ENCODE measurements at regions not wholly inside any gene's neighbourhood (a gene's known extent, or its start where the extent isn't known, plus 50 kb on each side); places are given as distances from the start of the nearest gene placed in this dataset.
A peak's percentile ranks its signal among the peaks of the same experiment; 100 is the strongest.

DNA sequence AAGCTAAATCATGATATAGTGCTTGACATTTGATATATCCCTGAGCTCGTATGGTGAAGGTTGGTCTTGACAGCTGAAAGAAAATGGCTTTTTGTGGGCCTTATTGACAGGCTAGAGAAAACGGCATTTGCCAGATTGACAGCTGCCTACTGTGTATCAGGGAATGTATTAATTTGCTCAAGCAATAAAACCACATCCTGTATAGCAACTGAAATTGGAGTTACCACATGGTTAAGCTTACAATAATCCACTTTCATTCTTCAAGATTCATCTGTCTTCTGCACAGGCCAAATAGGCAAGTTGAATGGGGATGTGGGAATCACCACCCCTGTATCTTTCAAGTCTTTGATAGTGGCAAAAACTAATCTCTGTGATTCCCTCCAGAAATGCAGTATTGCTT is 76.2 kb upstream of the IL2 start:
- no peaks in the 10 kb centered on the region for H3K4me1 Mint-ChIP-seq
- peaks cover 0 to 13% (median 2%) of the 10 kb centered on the region in 7 donors for H3K9me3 Mint-ChIP-seq
- peaks cover 0 to 5% (median 0%) of the 10 kb centered on the region in 3 donors for H3K27me3 Mint-ChIP-seq
- no peaks in the 10 kb centered on the region for H3K36me3 Mint-ChIP-seq
- no peak for ATAC-seq (ENCODE audit: low read depth in 2 of 2)
- no peak for DNase-seq
- no peak overlapping the region for H3K4me3 Mint-ChIP-seq
- no peak overlapping the region for H3K27ac Mint-ChIP-seq

DNA sequence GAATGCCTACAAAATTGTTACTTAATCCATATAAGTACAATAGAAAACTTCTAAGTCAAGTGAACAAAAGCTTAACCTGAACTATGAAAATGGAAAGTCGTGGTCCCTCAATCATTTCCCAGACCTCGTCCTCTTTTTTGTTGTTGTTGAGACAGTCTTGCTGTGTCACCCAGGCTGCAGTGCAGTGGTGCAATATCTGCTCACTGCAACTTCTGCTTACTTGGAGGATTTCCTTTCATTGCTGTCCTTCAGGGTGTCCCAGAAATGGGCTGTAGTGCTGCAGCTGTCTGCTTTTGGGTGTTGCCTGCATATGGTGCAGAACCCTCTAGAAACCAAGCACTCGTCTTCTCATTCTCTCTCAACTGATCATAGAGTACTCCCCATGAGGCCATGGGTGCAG is 75.0 kb upstream of the IL2 start:
- DNase-seq = no peak

DNA sequence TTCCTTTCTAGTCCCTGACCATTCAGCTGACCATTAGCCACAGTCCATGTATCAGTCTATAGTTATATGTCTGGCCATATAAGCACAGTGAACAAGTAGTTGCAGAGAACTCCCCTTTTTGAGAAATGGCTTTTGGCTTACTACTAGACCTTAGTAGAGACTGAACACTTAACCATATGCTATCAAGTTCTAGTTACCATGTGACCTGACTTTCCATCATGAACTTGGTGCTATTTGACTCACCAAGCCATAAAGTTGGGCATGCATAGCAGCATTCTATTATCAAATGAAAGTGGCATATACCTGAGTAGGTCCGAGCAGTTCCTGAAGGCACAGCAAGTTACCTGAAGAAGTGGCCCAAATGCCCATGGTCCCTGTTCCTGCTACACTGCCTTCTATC is 74.5 kb upstream of the IL2 start:
- Mint-ChIP-seq H3K4me1 (no peaks in the 10 kb centered on the region), H3K27me3 (peaks cover 0 to 5% (median 0%) of the 10 kb centered on the region in 3 donors), H3K27ac (no peak overlapping the region), H3K4me3 (no peak overlapping the region), H3K9me3 (peaks cover 0 to 13% (median 2%) of the 10 kb centered on the region in 7 donors), H3K36me3 (no peaks in the 10 kb centered on the region)
- ATAC-seq (ENCODE audit: low read depth in 2 of 2) = no peak
- DNase-seq = no peak

More for the DNA sequence above, 75.0 kb upstream of the IL2 start:
- ATAC-seq (ENCODE audit: low read depth in 2 of 2) = no peak
- Mint-ChIP-seq H3K27me3 (peaks cover 0 to 5% (median 0%) of the 10 kb centered on the region in 3 donors), H3K4me3 (no peak overlapping the region), H3K36me3 (no peaks in the 10 kb centered on the region), H3K9me3 (peaks cover 0 to 13% (median 2%) of the 10 kb centered on the region in 7 donors), H3K27ac (no peak overlapping the region), H3K4me1 (no peaks in the 10 kb centered on the region)

DNA sequence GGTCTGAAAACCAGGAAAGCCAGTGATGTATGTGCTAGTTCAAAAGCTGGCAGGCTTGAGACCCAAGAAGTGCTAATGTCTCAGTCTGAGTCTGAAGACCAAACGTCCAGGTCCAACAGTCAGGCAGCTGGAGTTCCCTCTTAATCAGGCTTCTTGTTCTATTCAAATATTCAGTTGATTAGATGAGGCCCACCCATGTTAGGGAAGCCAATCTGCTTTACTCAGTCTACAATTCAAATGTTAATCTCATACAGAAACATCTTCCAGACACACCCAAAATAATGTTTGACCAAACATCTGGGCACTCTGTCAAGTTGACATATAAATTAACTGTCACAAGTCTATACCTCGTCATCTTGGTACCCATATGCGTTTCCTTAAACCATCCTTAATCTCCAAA is 72.4 kb upstream of the IL2 start:
- peaks cover 0 to 10% of the 10 kb centered on the region in 2 donors for H3K36me3 Mint-ChIP-seq
- peaks cover 4 to 17% (median 7%) of the 10 kb centered on the region in 7 donors for H3K9me3 Mint-ChIP-seq
- no peaks in the 10 kb centered on the region for H3K4me1 Mint-ChIP-seq
- DNase-seq = no peak
- H3K27ac Mint-ChIP-seq = no peak overlapping the region
- no peak for ATAC-seq (ENCODE audit: low read depth in 2 of 2)
- H3K4me3 Mint-ChIP-seq = no peak overlapping the region
- H3K27me3 Mint-ChIP-seq = peaks cover 0 to 5% (median 0%) of the 10 kb centered on the region in 3 donors

DNA sequence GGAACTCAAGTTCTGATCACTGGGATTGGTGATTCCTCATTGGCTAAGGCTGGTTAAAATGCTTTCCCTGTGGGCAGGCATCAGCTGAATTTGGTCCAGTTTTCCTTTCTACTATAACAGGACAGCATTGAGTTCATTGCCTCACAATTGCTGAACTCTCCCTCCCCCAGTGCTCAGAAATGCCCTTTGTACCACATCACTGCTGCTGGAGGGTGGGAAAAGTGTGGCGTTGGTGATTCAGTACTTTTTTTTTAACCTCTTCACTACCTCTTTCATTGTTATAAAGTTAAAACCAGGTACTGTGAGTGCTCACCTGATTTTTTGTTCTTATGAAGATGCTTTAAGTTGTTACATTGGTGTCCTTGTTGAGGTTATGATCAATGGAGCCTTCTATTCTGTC is 69.3 kb upstream of the IL2 start:
- Mint-ChIP-seq H3K4me3 (no peak overlapping the region), H3K27me3 (peaks cover 0 to 5% (median 0%) of the 10 kb centered on the region in 3 donors), H3K9me3 (peaks cover 10 to 25% (median 15%) of the 10 kb centered on the region in 7 donors), H3K4me1 (no peaks in the 10 kb centered on the region), H3K27ac (no peak overlapping the region), H3K36me3 (peaks cover 0 to 12% of the 10 kb centered on the region in 2 donors)
- ATAC-seq (ENCODE audit: low read depth in 2 of 2) (no peak), DNase-seq (no peak)

DNA sequence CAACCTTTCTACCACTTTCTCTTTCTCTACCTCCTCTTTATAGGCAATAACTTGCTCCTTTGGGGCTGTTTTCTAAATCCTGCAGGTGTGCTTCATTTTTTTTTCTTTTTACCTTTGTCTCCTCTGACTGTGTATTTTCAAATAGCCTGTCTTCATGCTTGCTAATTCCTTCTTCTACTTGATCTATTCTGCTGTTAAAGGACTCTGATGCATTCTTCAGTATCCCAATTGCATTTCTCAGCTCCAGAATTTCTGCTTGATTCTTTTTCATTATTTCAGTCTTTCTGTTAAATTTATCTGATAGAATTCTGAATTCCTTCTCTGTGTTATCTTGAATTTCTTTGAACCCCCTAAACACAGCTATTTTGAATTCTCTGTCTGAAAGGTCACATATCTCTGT is 67.7 kb upstream of the IL2 start:
- Mint-ChIP-seq H3K36me3 (peaks cover 0 to 12% of the 10 kb centered on the region in 2 donors), H3K4me1 (no peaks in the 10 kb centered on the region), H3K27ac (no peak overlapping the region)

DNA sequence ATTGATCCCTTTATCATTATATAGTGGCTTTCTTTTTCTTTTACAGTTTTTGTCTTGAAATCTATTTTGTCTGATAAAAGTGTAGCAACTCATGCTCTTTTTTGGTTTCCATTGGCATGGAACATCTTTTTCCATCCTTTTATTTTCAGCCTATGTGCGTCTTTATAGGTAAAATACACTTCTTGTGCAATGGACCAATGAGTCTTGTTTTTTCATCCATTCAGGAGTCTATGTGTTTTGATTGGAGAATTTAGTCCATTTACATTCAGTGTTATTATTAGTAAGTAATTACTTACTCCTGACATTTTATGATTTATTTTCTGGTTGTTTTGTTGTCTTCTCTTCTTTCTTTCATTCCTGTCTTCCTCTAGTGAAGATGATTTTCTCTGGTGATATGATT is 66.4 kb upstream of the IL2 start:
- peaks cover 0 to 12% of the 10 kb centered on the region in 2 donors for H3K36me3 Mint-ChIP-seq
- H3K4me3 Mint-ChIP-seq = no peak overlapping the region
- no peaks in the 10 kb centered on the region for H3K4me1 Mint-ChIP-seq
- H3K9me3 Mint-ChIP-seq = peaks cover 10 to 36% (median 15%) of the 10 kb centered on the region in 7 donors
- H3K27ac Mint-ChIP-seq = peak overlapping the region in 1 of 6 donors; percentile 3
- no peak for ATAC-seq (ENCODE audit: low read depth in 2 of 2)
- peaks cover 0 to 3% (median 0%) of the 10 kb centered on the region in 3 donors for H3K27me3 Mint-ChIP-seq
- no peak for DNase-seq

More for the DNA sequence above, 67.7 kb upstream of the IL2 start:
- Mint-ChIP-seq H3K27me3 (peaks cover 0 to 4% (median 0%) of the 10 kb centered on the region in 3 donors), H3K9me3 (peaks cover 10 to 26% (median 15%) of the 10 kb centered on the region in 7 donors), H3K4me3 (no peak overlapping the region)
- DNase-seq (no peak), ATAC-seq (ENCODE audit: low read depth in 2 of 2) (no peak)

DNA sequence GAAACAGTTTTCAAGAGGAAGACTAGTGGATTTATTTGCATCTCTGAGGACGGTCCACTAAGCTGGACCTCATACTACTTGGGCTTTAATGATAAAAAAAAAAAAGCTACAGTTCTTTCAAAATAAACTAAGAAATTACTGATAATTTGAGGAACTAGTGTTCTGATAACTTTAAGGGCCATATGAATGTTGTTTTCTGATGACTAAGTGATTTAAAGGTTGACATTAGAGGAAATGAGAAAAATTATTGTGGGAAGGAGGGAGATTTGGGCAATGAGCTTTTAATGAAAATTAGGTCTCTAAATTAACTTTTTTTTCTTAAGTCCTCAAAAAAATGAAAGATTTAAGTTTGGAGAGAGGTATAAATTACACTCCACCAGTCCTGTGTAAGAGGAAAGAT is 60.8 kb upstream of the IL2 start:
- DNase-seq = no peak

DNA sequence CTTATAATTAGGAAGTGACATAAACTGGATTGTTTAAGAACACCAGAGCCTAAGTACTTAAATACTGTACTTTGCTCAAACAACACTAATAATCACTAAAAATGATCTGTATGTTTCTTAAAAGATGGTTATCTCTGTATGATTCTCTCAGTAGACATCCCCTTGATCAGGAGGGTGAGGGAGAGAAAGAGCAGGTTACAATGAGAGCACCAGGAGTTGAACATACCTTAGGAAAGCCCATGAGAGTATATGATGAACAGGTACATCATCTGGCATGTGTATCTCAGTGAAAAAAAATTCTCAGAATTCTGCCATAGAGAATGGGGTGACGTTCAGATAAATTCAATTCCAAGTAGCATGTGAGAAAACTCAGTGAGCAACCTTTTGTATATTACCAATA is 59.9 kb upstream of the IL2 start:
- ATAC-seq (ENCODE audit: low read depth in 2 of 2) (no peak), DNase-seq (no peak)
- Mint-ChIP-seq H3K4me3 (no peak overlapping the region), H3K27ac (no peak overlapping the region), H3K27me3 (peaks cover 0 to 6% (median 3%) of the 10 kb centered on the region in 3 donors), H3K4me1 (no peaks in the 10 kb centered on the region), H3K9me3 (peaks cover 0 to 19% (median 0%) of the 10 kb centered on the region in 7 donors), H3K36me3 (no peaks in the 10 kb centered on the region)

More for the DNA sequence above, 60.8 kb upstream of the IL2 start:
- peaks cover 0 to 14% (median 0%) of the 10 kb centered on the region in 7 donors for H3K9me3 Mint-ChIP-seq
- H3K4me3 Mint-ChIP-seq = no peak overlapping the region
- no peaks in the 10 kb centered on the region for H3K4me1 Mint-ChIP-seq
- no peak overlapping the region for H3K27ac Mint-ChIP-seq
- no peaks in the 10 kb centered on the region for H3K36me3 Mint-ChIP-seq
- peaks cover 0 to 6% (median 3%) of the 10 kb centered on the region in 3 donors for H3K27me3 Mint-ChIP-seq
- ATAC-seq (ENCODE audit: low read depth in 2 of 2) = no peak

DNA sequence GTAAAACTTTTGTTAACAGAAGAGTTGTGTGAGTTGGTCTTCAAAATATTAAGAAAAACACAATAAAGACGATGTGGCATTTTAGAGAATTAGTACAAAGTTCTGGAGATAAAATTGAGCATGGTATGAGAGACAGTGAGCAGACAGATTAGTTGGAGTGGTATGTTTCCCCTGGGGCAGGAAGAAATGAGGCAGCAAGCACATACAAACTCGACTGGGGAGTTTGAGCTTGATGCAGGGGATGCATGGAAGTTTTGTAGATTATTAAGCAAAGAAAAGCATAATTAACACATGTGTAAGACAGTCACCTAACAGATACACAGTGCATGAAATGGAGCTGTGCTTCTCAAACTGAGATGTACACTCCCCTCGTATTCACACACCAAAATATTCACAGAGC is 58.1 kb upstream of the IL2 start:
- H3K9me3 Mint-ChIP-seq = peaks cover 0 to 19% (median 0%) of the 10 kb centered on the region in 7 donors
- DNase-seq (no peak), ATAC-seq (ENCODE audit: low read depth in 2 of 2) (no peak)
- H3K4me3 Mint-ChIP-seq = no peak overlapping the region
- no peak overlapping the region for H3K27ac Mint-ChIP-seq
- H3K36me3 Mint-ChIP-seq = no peaks in the 10 kb centered on the region
- H3K4me1 Mint-ChIP-seq = no peaks in the 10 kb centered on the region
- H3K27me3 Mint-ChIP-seq = peaks cover 0 to 6% (median 3%) of the 10 kb centered on the region in 3 donors

DNA sequence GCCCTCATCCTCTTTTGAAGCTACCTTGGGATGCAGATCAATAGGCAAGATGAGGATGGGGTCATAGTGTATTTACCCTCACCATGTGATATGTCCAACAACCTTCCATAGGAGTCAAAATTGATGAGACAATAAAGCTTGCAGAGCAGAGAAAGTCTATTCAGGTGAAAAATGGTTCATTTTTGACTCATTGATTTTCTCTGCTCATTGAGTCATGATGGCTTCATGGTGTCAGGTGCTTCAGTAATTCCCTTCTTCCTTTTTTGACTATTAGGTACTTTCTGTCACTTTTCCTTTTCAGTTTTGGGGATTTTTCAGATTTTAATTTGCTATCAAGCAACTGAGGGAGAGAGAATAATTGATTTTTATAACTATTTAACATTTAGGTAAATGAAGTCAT is 55.9 kb upstream of the IL2 start:
- H3K4me1 Mint-ChIP-seq = no peaks in the 10 kb centered on the region
- H3K4me3 Mint-ChIP-seq = no peak overlapping the region
- ATAC-seq (ENCODE audit: low read depth in 2 of 2) (no peak), DNase-seq (no peak)
- H3K27ac Mint-ChIP-seq = no peak overlapping the region
- peaks cover 0 to 6% (median 0%) of the 10 kb centered on the region in 3 donors for H3K27me3 Mint-ChIP-seq
- H3K9me3 Mint-ChIP-seq = peaks cover 0 to 5% (median 0%) of the 10 kb centered on the region in 7 donors
- H3K36me3 Mint-ChIP-seq = no peaks in the 10 kb centered on the region

DNA sequence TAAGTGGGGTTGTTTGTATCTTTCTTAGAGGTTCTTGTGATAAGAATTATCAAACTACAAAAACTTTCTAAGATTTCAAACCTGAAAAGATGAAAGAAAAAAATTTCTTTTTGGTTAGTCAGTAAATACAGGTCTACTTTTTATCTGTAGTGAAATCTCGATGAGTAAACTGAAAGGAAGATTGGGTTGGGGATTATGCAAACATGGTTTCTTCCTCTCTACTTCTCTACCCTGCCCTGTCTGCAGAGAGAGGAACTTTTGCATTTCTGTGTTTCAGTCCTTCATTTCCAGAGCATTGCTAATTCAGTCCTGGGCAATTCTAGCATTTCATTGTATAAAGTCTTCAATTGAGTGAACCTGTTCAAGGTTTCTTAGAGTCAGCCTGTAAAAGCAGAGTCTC is 51.6 kb upstream of the IL2 start:
- H3K27me3 Mint-ChIP-seq = peaks cover 0 to 6% (median 0%) of the 10 kb centered on the region in 3 donors
- H3K4me3 Mint-ChIP-seq = no peak overlapping the region
- no peak for DNase-seq
- no peaks in the 10 kb centered on the region for H3K36me3 Mint-ChIP-seq
- H3K9me3 Mint-ChIP-seq = peaks cover 0 to 5% (median 0%) of the 10 kb centered on the region in 7 donors
- H3K27ac Mint-ChIP-seq = no peak overlapping the region
- no peaks in the 10 kb centered on the region for H3K4me1 Mint-ChIP-seq
- ATAC-seq (ENCODE audit: low read depth in 2 of 2) = no peak
